ENCODE measurements at regions not wholly inside any gene's neighbourhood (a gene's known extent, or its start where the extent isn't known, plus 50 kb on each side); places are given as distances from the start of the nearest gene placed in this dataset.

GRCh38 chr3:28912120-28912885, 368.6 kb upstream of the RBMS3 start:
- DNase-seq, result no peak
- H3K27me3 Mint-ChIP-seq, result peaks cover 7% of the 10 kb centered on the region
- H3K4me3 Mint-ChIP-seq, result no peak overlapping the region
- H3K9me3 Mint-ChIP-seq, result no peaks in the 10 kb centered on the region
- no peak overlapping the region for H3K27ac Mint-ChIP-seq
- peaks cover 18% of the 10 kb centered on the region for H3K4me1 Mint-ChIP-seq
- ATAC-seq, result no peak

DNA sequence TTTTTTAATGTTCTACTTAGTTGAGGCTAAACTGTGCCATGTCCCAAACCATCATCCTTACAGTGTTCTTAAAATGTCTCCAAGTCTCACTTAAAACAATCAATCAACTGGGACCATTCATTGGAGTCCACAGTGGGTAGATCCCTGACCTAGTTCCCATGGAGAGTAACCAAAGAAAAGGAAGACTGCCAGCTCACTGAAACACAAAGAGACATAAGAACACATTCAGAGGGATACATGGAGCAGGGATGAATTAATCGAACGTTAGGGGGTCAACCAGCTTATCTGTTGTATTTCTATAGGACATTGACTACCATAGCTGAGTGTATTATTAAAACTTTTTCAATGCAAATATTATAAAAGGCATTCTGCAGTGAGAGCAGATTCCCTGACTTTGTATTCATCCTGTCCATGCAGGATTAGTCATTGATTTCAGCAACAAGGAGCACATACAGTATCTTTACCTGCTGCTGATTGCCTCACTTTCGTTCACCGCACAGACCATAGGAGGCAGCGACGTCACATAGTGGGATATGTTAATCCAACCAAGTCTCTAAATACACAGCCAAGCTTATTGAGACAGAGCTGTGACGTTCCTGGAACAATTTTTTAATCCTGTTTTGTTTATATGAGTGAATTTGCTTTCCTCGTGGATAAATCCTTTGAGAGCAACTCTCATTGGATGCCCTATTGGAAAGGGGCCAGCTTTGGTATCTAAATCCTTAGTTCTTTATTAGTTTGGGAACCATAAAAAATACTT, 364.9 kb upstream of the RBMS3 start:
- Mint-ChIP-seq H3K9me3 (no peaks in the 10 kb centered on the region), H3K4me3 (no peak overlapping the region), H3K4me1 (peaks cover 19% of the 10 kb centered on the region), H3K27ac (no peak overlapping the region), H3K27me3 (peaks cover 13% of the 10 kb centered on the region)
- DNase-seq, result peak in 1 of 2 donors; percentile 15
- no peak for ATAC-seq

DNA sequence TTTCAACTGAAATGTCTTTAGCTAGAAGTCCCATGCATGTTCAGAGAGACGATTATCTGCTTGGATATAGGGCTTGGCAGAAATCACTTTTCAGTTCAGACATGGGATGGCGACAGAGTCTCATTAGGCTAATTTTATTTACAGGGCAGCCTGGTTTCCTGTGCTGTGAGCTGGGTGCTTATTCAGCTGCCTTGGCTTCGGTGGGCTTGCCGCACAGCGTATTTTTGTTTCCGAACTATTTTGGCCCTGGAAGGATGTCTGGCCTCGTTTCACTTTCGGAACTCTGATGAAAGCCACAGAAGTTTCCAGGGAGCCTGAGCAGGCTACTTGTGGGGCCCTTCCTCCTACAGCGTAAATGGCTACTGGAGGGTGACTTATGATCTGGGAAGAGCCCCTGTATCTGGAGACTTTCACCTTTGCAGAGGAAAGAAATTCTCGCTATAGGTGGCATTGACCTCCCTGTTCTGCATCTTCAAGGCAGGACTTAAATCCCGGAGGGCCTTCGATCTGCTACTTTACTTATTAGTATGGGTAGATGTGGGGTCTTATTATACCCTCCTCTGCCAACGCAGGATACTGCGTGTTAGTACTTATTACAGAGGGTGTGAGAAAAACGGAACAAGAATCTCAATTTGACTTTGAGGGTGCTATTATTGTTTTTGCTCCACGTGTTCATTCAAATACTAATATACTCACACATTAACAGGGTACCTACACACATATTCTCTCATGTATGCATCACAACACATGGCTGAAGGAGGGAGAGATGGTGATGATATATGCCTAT, 364.0 kb upstream of the RBMS3 start:
- peaks cover 19% of the 10 kb centered on the region for H3K4me1 Mint-ChIP-seq
- H3K9me3 Mint-ChIP-seq, result no peaks in the 10 kb centered on the region
- peak overlapping the region in 1 of 2 donors; percentile 33 for H3K27ac Mint-ChIP-seq
- peak; percentile 24 to 39 for DNase-seq
- peak overlapping the region in 1 of 2 donors; percentile 29 for H3K4me3 Mint-ChIP-seq
- H3K27me3 Mint-ChIP-seq, result peaks cover 13% of the 10 kb centered on the region
- ATAC-seq, result peak; percentile 93

DNA sequence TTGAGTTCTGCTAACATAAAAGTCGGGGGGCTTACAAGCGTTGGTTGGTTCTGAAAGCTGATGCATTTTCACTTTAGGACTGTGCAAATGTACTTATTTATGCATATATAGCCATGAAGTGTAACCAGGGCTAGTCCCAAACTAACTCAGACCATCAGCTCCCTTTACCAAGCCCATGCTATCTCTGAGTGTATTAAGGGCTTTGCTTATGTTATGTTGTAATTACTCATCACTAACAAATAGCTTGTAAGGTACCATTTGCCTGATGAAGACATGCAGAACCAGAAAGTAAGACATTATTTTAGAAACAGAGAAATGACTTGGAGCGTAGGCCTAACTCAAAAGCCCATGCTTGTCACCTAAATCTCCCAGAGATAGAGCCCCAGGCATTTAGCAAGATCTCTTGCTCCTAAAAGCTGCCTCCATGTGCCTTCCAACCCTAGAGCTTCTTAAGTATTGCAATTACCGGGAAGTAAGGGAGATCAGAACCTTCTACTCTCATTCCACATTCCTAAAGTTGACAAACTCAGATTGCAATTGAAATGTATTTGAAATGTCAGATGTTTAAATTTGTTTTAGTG, 362.9 kb upstream of the RBMS3 start:
- Mint-ChIP-seq H3K4me3 (no peak overlapping the region), H3K27ac (peak overlapping the region in 1 of 2 donors; percentile 42), H3K9me3 (no peaks in the 10 kb centered on the region), H3K27me3 (peaks cover 13% of the 10 kb centered on the region), H3K4me1 (peaks cover 19% of the 10 kb centered on the region)
- DNase-seq (no peak), ATAC-seq (no peak)

DNA sequence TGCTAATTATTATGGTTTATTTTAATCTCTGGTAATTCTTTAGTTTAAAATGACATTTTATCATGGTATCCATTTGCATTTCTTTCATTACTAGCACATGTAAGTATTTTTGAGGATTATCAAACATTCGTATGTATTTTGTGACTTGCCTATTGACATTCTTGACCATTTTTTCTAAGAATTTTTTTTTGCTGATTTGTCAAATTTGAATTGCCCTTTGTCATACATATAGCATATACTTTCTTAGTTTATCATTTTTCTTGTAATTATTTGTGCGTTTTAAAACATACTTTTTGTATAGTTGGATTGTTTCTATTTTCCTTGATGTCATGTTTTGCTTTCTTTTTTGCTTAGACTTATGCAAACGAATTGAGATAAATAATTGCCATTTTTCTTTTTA, 358.5 kb upstream of the RBMS3 start:
- Mint-ChIP-seq H3K9me3 (no peaks in the 10 kb centered on the region), H3K4me1 (peaks cover under 1% of the 10 kb centered on the region), H3K27ac (no peak overlapping the region), H3K4me3 (no peak overlapping the region), H3K27me3 (peaks cover 6% of the 10 kb centered on the region)
- ATAC-seq (no peak), DNase-seq (no peak)

DNA sequence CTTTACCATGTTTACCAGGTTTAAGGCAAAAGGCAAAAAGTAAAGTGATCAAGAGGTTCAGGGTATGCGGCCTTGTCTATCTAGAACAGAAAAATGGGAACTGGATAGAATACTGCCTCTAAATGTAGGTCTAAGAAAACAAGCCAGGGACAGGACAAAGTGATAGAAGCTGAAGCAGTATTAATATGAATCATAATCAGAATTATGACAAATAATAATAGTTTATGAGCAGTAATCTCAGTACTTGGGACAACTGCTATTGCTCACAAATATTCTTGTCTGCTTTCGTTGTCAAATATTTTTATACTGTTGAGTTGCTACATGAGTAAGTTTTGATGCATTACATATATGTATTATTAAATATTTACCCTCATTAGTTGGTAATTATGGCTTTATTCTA, 356.9 kb upstream of the RBMS3 start:
- Mint-ChIP-seq H3K9me3 (no peaks in the 10 kb centered on the region), H3K4me1 (no peaks in the 10 kb centered on the region), H3K4me3 (no peak overlapping the region), H3K27me3 (peaks cover 6% of the 10 kb centered on the region), H3K27ac (no peak overlapping the region)
- DNase-seq, result no peak
- ATAC-seq, result no peak

GRCh38 chr3:28924744-28925360, 356.0 kb upstream of the RBMS3 start:
- H3K27me3 Mint-ChIP-seq, result peaks cover 5% of the 10 kb centered on the region
- H3K4me1 Mint-ChIP-seq, result no peaks in the 10 kb centered on the region
- DNase-seq (no peak), ATAC-seq (peak; percentile 60)
- no peaks in the 10 kb centered on the region for H3K9me3 Mint-ChIP-seq
- H3K27ac Mint-ChIP-seq, result no peak overlapping the region
- no peak overlapping the region for H3K4me3 Mint-ChIP-seq

DNA sequence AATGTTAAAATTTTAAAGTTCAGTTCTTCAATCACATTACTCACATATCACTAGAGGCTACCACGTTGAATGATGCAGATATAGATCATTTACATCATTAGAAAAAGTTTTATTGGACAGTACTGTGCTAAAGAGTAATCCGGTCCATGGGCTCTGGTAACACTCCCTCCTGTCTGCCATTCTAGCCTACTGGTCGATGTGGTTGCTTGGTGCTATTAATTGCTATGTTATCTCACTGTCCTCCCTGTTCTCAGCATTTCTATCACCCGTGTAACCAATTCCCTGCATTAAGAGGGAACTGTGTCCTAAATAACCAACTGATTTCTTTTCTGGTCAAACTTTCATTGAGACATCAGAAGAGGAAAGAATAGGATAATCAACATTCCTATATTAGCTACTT, 347.5 kb upstream of the RBMS3 start:
- H3K27ac Mint-ChIP-seq, result no peak overlapping the region
- no peak for DNase-seq
- H3K4me3 Mint-ChIP-seq, result no peak overlapping the region
- no peaks in the 10 kb centered on the region for H3K9me3 Mint-ChIP-seq
- peaks cover 16% of the 10 kb centered on the region for H3K27me3 Mint-ChIP-seq
- H3K4me1 Mint-ChIP-seq, result peaks cover 26% of the 10 kb centered on the region
- no peak for ATAC-seq

GRCh38 chr3:28934126-28934813, 346.6 kb upstream of the RBMS3 start:
- H3K27me3 Mint-ChIP-seq, result peaks cover 24% of the 10 kb centered on the region
- H3K27ac Mint-ChIP-seq, result peak overlapping the region in 1 of 2 donors; percentile 91
- H3K9me3 Mint-ChIP-seq, result no peaks in the 10 kb centered on the region
- H3K4me3 Mint-ChIP-seq, result peak overlapping the region; percentile 18 to 24
- no peak for ATAC-seq
- H3K4me1 Mint-ChIP-seq, result peaks cover 34% of the 10 kb centered on the region
- DNase-seq, result no peak

- peak; percentile 83 for ATAC-seq
- H3K27ac Mint-ChIP-seq, result peak overlapping the region; percentile 4 to 43
Measured at GRCh38 chr3:28935146-28935545, 345.7 kb upstream of the RBMS3 start.

DNA sequence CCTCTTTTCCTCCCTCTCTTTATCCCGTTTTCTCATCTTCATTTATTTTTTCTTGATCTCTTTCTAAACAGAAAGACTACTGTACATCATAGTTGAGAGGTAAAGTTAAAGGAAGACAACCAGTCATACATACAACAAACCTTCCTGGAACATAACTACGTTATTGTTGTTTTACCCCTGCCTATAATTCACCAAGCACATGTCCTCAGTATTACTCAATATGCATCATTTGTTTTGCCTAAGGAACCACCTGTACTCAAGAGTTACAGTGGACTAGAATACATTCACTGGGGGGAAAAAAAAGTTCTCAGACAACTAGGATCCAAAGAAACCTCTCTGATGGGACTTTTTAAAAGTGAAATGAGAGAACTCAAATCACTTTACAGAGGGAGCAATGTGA, 344.7 kb upstream of the RBMS3 start:
- DNase-seq (no peak), ATAC-seq (no peak)
- Mint-ChIP-seq H3K4me1 (peaks cover 48% of the 10 kb centered on the region), H3K9me3 (no peaks in the 10 kb centered on the region), H3K27ac (peak overlapping the region in 1 of 2 donors; percentile 76), H3K4me3 (peak overlapping the region; percentile 1 to 16), H3K27me3 (peaks cover 24% of the 10 kb centered on the region)

More at GRCh38 chr3:28935146-28935545, 345.7 kb upstream of the RBMS3 start:
- no peak for DNase-seq
- Mint-ChIP-seq H3K9me3 (no peaks in the 10 kb centered on the region), H3K4me1 (peaks cover 39% of the 10 kb centered on the region), H3K4me3 (peak overlapping the region; percentile 24 to 45), H3K27me3 (peaks cover 24% of the 10 kb centered on the region)

DNA sequence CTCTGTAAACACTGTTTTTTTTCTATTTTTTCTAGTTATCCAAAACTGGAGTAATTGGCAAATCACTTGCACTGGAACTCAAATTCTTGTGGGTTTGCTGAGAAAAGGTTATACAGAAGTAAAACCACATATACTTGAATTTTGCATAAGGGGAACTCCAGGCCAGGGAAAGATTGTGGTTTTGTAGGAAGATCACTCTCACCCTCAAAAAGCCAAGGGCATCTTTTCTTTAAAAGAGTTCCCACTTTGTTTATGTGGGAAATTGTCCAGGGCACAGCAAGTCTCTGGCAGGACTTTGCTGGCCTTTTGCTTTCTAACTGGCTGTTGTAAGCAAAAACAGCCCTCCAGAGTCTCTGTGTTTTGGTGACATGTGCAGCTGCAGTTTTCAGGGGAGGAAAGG, 340.3 kb upstream of the RBMS3 start:
- no peak overlapping the region for H3K27ac Mint-ChIP-seq
- no peak for DNase-seq
- H3K4me1 Mint-ChIP-seq, result peaks cover 34% of the 10 kb centered on the region
- H3K4me3 Mint-ChIP-seq, result peak overlapping the region; percentile 39 to 47
- ATAC-seq, result peak; percentile 31
- peaks cover 10% of the 10 kb centered on the region for H3K27me3 Mint-ChIP-seq
- no peaks in the 10 kb centered on the region for H3K9me3 Mint-ChIP-seq

GRCh38 chr3:28940994-28941393, 339.9 kb upstream of the RBMS3 start:
- H3K4me1 Mint-ChIP-seq, result peaks cover 31% of the 10 kb centered on the region
- ATAC-seq (peak; percentile 39), DNase-seq (no peak)
- H3K9me3 Mint-ChIP-seq, result no peaks in the 10 kb centered on the region
- H3K4me3 Mint-ChIP-seq, result no peak overlapping the region
- no peak overlapping the region for H3K27ac Mint-ChIP-seq
- H3K27me3 Mint-ChIP-seq, result peaks cover 10% of the 10 kb centered on the region

- ATAC-seq (no peak), DNase-seq (no peak)
- Mint-ChIP-seq H3K4me1 (no peaks in the 10 kb centered on the region), H3K27ac (no peak overlapping the region), H3K9me3 (no peaks in the 10 kb centered on the region), H3K27me3 (no peaks in the 10 kb centered on the region), H3K4me3 (no peak overlapping the region)
Measured at GRCh38 chr3:28947061-28947460, 333.8 kb upstream of the RBMS3 start.
